Neural cell (in vitro differentiated cells): ENCODE measurements at regions not wholly inside any gene's neighbourhood (a gene's known extent, or its start where the extent isn't known, plus 50 kb on each side); places are given as distances from the start of the nearest gene placed in this dataset.
"Not testable (repeated sequence)": the region's sequence is repeated elsewhere in the genome, so short reads cannot be mapped to it uniquely, and the experiment has no call there.

ENCODE experiments used
- H2AFZ ChIP-seq: fragments of 200-600, 300-800 bp; sonication (generic), shearing (Covaris generic); 2 replicates; pipeline ENCODE4 v1.6.0; 2014; ENCODE audit warnings: low read depth, mild to moderate bottlenecking, antibody characterized with exemption, low read length, moderate library complexity
- H3F3A ChIP-seq: fragments of 200-600 bp; shearing (Covaris generic); 2 replicates; pipeline ENCODE4 v1.6.1; 2016; ENCODE audit warnings: mild to moderate bottlenecking, moderate library complexity, mixed read lengths, antibody characterized with exemption, low read length; ENCODE audit not compliant: insufficient read depth, poor library complexity, severe bottlenecking
- H3K27ac ChIP-seq: fragments of 200-600, 300-800 bp; sonication (generic), shearing (Covaris generic); 2 replicates; pipeline ENCODE4 v1.5.1; 2014; ENCODE audit warnings: mild to moderate bottlenecking, low read length, moderate library complexity
- H3K27me3 ChIP-seq: fragments of 300-800, 200-600 bp; sonication (generic), shearing (Covaris generic); 2 replicates; pipeline ENCODE4 v1.6.0; 2014; ENCODE audit warnings: mild to moderate bottlenecking, low read depth, low read length, moderate library complexity; ENCODE audit not compliant: insufficient read depth
- H3K36me3 ChIP-seq: fragments of 300-800, 200-600 bp; sonication (generic), shearing (Covaris generic); 2 replicates; pipeline ENCODE4 v1.5.1; 2014; ENCODE audit warnings: mild to moderate bottlenecking, antibody characterized with exemption, low read length, moderate library complexity; ENCODE audit not compliant: insufficient read depth
- H3K4me2 ChIP-seq: fragments of 300-800, 200-600 bp; sonication (generic), shearing (Covaris generic); 2 replicates; pipeline ENCODE4 v1.6.0; 2014; ENCODE audit warnings: mild to moderate bottlenecking, low read length
- H3K4me3 ChIP-seq: fragments of 300-800, 200-600 bp; sonication (generic), shearing (Covaris generic); 2 replicates; pipeline ENCODE4 v1.5.1; 2014; ENCODE audit warnings: mild to moderate bottlenecking, low read length, moderate library complexity
- H3K79me2 ChIP-seq: fragments of 200-600 bp; shearing (Covaris generic); replicated peaks from 2 replicates; pipeline ENCODE4 v1.6.0; 2014; ENCODE audit warnings: mild to moderate bottlenecking, low read length, moderate library complexity; ENCODE audit not compliant: insufficient read depth
- H3K9ac ChIP-seq: fragments of 300-800, 200-600 bp; sonication (generic), shearing (Covaris generic); 2 replicates; pipeline ENCODE4 v1.6.1; 2016; ENCODE audit warnings: mild to moderate bottlenecking, low read length, mixed read lengths
- H3K9me2 ChIP-seq: fragments of 200-600 bp; shearing (Covaris generic); 2 replicates; pipeline ENCODE4 v1.6.1; 2016; ENCODE audit warnings: mild to moderate bottlenecking, low read length, mixed read lengths; ENCODE audit not compliant: insufficient read depth
- H3K9me3 ChIP-seq: fragments of 200-600, 300-800 bp; sonication (generic), shearing (Covaris generic); 2 replicates; pipeline ENCODE4 v1.6.1; 2016; ENCODE audit warnings: mild to moderate bottlenecking, mixed run types, low read length, moderate library complexity, mixed read lengths
- H4K20me1 ChIP-seq: fragments of 200-600 bp; shearing (Covaris generic); 2 replicates; pipeline ENCODE4 v1.6.1; 2016; ENCODE audit warnings: mild to moderate bottlenecking, mixed run types; ENCODE audit not compliant: insufficient read depth
- CTCF ChIP-seq: fragments of 450-650 bp; IDR thresholded peaks from 2 replicates; pipeline ENCODE4 v1.5.1; 2014; ENCODE audit warnings: antibody characterized with exemption, mild to moderate bottlenecking, moderate library complexity; ENCODE audit not compliant: poor library complexity, severe bottlenecking
- EP300 ChIP-seq: fragments of 450-650 bp; conservative IDR thresholded peaks from 2 replicates; pipeline ENCODE4 v1.6.1; 2014; ENCODE audit warnings: antibody characterized with exemption, mild to moderate bottlenecking, moderate library complexity; ENCODE audit not compliant: poor library complexity, severe bottlenecking
- EZH2 ChIP-seq: fragments of 200-600, 300-800 bp; shearing (Covaris generic), sonication (generic); IDR thresholded peaks from 2 replicates; pipeline ENCODE4 v1.6.1; 2014; ENCODE audit warnings: antibody characterized with exemption, low read length, borderline replicate concordance, mild to moderate bottlenecking; ENCODE audit not compliant: insufficient read depth, poor library complexity, severe bottlenecking
- MXI1 ChIP-seq: fragments of 450-650 bp; conservative IDR thresholded peaks from 2 replicates; pipeline ENCODE4 v1.6.1; 2014; ENCODE audit warnings: antibody characterized with exemption, mild to moderate bottlenecking; ENCODE audit not compliant: poor library complexity, severe bottlenecking
- POLR2AphosphoS5 ChIP-seq: IDR thresholded peaks from 2 replicates; pipeline ENCODE4 v1.6.1; 2012
- RAD21 ChIP-seq: fragments of 450-650 bp; conservative IDR thresholded peaks from 2 replicates; pipeline ENCODE4 v1.6.1; 2014; ENCODE audit warnings: antibody characterized with exemption, mild to moderate bottlenecking, moderate library complexity
- REST ChIP-seq: IDR thresholded peaks from 2 replicates; pipeline ENCODE4 v1.6.1; 2012; ENCODE audit warnings: borderline replicate concordance
- SMC3 ChIP-seq: fragments of 450-650 bp; conservative IDR thresholded peaks from 2 replicates; pipeline ENCODE4 v1.6.1; 2014; ENCODE audit warnings: antibody characterized with exemption, mild to moderate bottlenecking, moderate library complexity; ENCODE audit not compliant: poor library complexity
- TAF1 ChIP-seq: IDR thresholded peaks from 2 replicates; pipeline ENCODE4 v1.6.1; 2012; ENCODE audit warnings: low read depth

GRCh38 chr3:125762601-125763000 lies 167.3 kb upstream of the OSBPL11 start:
- not testable (repeated sequence) for H3K4me2 ChIP-seq, H3K36me3 ChIP-seq, H3K4me3 ChIP-seq, H3K79me2 ChIP-seq, H2AFZ ChIP-seq, H3K27me3 ChIP-seq, H4K20me1 ChIP-seq, H3K9me2 ChIP-seq, H3K9ac ChIP-seq, H3K27ac ChIP-seq, H3K9me3 ChIP-seq, H3F3A ChIP-seq

GRCh38 chr3:125766285-125766826 lies 171.1 kb upstream of the OSBPL11 start:
- H3K79me2 ChIP-seq, H3F3A ChIP-seq, H2AFZ ChIP-seq, H3K36me3 ChIP-seq, H3K27ac ChIP-seq, H3K9me2 ChIP-seq, H4K20me1 ChIP-seq, H3K9me3 ChIP-seq, H3K27me3 ChIP-seq, H3K4me2 ChIP-seq: not testable (repeated sequence)
- TF ChIP-seq RAD21 (peak; percentile 61), CTCF (peak; percentile 75), SMC3 (peak; percentile 78)
- Histone ChIP-seq H3K4me3 (peak overlapping the region; percentile 69), H3K9ac (peak overlapping the region; percentile 62)

- H3K4me3 ChIP-seq = peak overlapping the region; percentile 69
- not testable (repeated sequence) for H3K27ac ChIP-seq, H3K4me2 ChIP-seq, H4K20me1 ChIP-seq, H3K9me3 ChIP-seq, H3K36me3 ChIP-seq, H3K79me2 ChIP-seq, H3K27me3 ChIP-seq, H3K9me2 ChIP-seq, H2AFZ ChIP-seq, H3K9ac ChIP-seq, H3F3A ChIP-seq
Observed at GRCh38 chr3:125766931-125767330, 171.6 kb upstream of the OSBPL11 start.

GRCh38 chr3:125767641-125768040 lies 172.3 kb upstream of the OSBPL11 start:
- Histone ChIP-seq H3K27me3 (peaks cover 5% of the 10 kb centered on the region), H2AFZ (no peak overlapping the region), H3F3A (no peaks in the 10 kb centered on the region), H3K4me3 (no peak overlapping the region), H3K9me3 (no peaks in the 10 kb centered on the region), H3K9me2 (no peaks in the 10 kb centered on the region), H3K9ac (no peak overlapping the region), H4K20me1 (no peaks in the 10 kb centered on the region), H3K79me2 (no peaks in the 10 kb centered on the region), H3K4me2 (no peak overlapping the region), H3K36me3 (no peaks in the 10 kb centered on the region), H3K27ac (no peak overlapping the region)
- TF ChIP-seq RAD21 (no peak), EP300 (no peak), POLR2AphosphoS5 (no peak), TAF1 (no peak), SMC3 (no peak), MXI1 (no peak), EZH2 (no peak), REST (no peak), CTCF (no peak)
